HG03175 (cell line): ENCODE measurements at regions not wholly inside any gene's neighbourhood (a gene's known extent, or its start where the extent isn't known, plus 50 kb on each side); places are given as distances from the start of the nearest gene placed in this dataset.

Source experiments
- ATAC-seq: cut with Tn5 transposase; IDR thresholded peaks from one replicate; pipeline ENCODE4 v1.9.1; 2021; ENCODE audit warnings: mild to moderate bottlenecking, moderate library complexity; ENCODE audit not compliant: unreplicated experiment

GRCh38 chr9:80359941-80360881 is 788.4 kb downstream of the TLE4 start:
- no peak for ATAC-seq

- ATAC-seq, result no peak
Measured at GRCh38 chr9:80359291-80359690, 787.5 kb downstream of the TLE4 start.

GRCh38 chr9:80352967-80353366 is 781.2 kb downstream of the TLE4 start:
- ATAC-seq, result no peak

GRCh38 chr9:80351612-80352011 is 779.8 kb downstream of the TLE4 start:
- no peak for ATAC-seq

- no peak for ATAC-seq
Measured at GRCh38 chr9:80326105-80326504, 754.3 kb downstream of the TLE4 start.

GRCh38 chr9:80320916-80321315 is 749.2 kb downstream of the TLE4 start:
- no peak for ATAC-seq

- no peak for ATAC-seq
Measured at GRCh38 chr9:80320480-80320879, 748.7 kb downstream of the TLE4 start.

- ATAC-seq, result no peak
Measured at GRCh38 chr9:80305136-80305535, 733.4 kb downstream of the TLE4 start.

- no peak for ATAC-seq
Measured at GRCh38 chr9:80294955-80295354, 723.2 kb downstream of the TLE4 start.

GRCh38 chr9:80294318-80294717 is 722.6 kb downstream of the TLE4 start:
- no peak for ATAC-seq

GRCh38 chr9:80292231-80292630 is 720.5 kb downstream of the TLE4 start:
- no peak for ATAC-seq

- no peak for ATAC-seq
Measured at GRCh38 chr9:80285326-80285725, 713.6 kb downstream of the TLE4 start.

GRCh38 chr9:80282766-80283165 is 711.0 kb downstream of the TLE4 start:
- no peak for ATAC-seq

- ATAC-seq, result no peak
Measured at GRCh38 chr9:80259079-80259478, 687.3 kb downstream of the TLE4 start.

- ATAC-seq, result no peak
Measured at GRCh38 chr9:80251778-80252177, 680.0 kb downstream of the TLE4 start.

- ATAC-seq, result no peak
Measured at GRCh38 chr9:80242022-80242421, 670.3 kb downstream of the TLE4 start.

GRCh38 chr9:80235752-80236151 is 664.0 kb downstream of the TLE4 start:
- ATAC-seq, result no peak

- ATAC-seq, result no peak
Measured at GRCh38 chr9:80233906-80234305, 662.1 kb downstream of the TLE4 start.

- no peak for ATAC-seq
Measured at GRCh38 chr9:80233102-80233843, 661.5 kb downstream of the TLE4 start.

- ATAC-seq, result no peak
Measured at GRCh38 chr9:80231318-80232236, 659.8 kb downstream of the TLE4 start.

GRCh38 chr9:80223897-80224296 is 652.1 kb downstream of the TLE4 start:
- ATAC-seq, result no peak
